ENCODE measurements at regions not wholly inside any gene's neighbourhood (a gene's known extent, or its start where the extent isn't known, plus 50 kb on each side); places are given as distances from the start of the nearest gene placed in this dataset.
A peak's percentile ranks its signal among the peaks of the same experiment; 100 is the strongest.

DNA sequence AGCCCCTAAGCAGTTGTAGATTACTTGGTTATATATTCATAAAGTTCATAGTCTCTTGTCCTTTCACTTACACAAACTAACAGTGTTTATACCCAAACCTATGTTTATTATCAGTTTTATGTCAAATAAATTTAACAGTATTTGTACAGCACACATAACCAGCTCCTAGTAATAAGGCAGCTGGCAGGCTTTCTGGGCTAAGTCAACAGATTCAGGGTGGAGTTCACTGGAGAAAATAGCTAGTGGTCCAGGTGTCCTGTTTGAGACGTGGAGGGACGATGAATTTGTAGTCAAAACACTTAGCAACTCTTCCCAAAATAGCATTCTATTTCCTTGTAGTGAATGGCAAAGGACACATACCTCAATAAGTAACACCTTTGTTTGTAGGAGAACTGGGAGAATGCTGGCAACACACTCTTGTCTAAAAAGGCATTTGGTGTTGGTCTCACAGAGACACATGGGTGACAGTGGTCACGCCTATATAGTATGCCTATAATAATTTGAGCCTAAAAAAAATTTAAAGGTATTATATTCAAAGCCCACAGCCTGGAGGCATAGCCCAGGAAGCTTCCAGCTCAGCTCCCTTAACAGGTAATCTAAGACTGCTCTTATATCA lies 156.4 kb upstream of the CARMIL1 start:
- Histone ChIP-seq H2AFZ (no peak overlapping the region), H3K4me2 (no peak overlapping the region), H3K27ac (no peak overlapping the region), H3K79me2 (ENCODE audit: low read depth) (no peaks in the 10 kb centered on the region), H3K36me3 (ENCODE audit: low read depth) (no peaks in the 10 kb centered on the region), H3F3A (ENCODE audit: insufficient read depth, low read depth) (no peaks in the 10 kb centered on the region), H3K4me3 (no peak overlapping the region), H4K20me1 (ENCODE audit: insufficient read depth) (no peaks in the 10 kb centered on the region), H3K27me3 (ENCODE audit: insufficient read depth, low read depth) (no peaks in the 10 kb centered on the region), H3K9me3 (ENCODE audit: insufficient read depth, low read depth) (no peaks in the 10 kb centered on the region), H3K9me2 (ENCODE audit: insufficient read depth) (no peaks in the 10 kb centered on the region), H3K4me1 (replicated peaks; ENCODE audit: insufficient read depth) (no peaks in the 10 kb centered on the region)
- no peak for DNase-seq
- intact Hi-C loops (cut with micrococcal nuclease; ENCODE audit: unreplicated experiment): no loop called here
- CTCF ChIA-PET: no interaction called here
- no TSS peak for BruUV-seq (replicated peaks)
- POLR2A ChIA-PET (ENCODE audit: unreplicated experiment): no interaction called here
- TF ChIP-seq EZH2 (IDR thresholded peaks at IDR 0.05; ENCODE audit: low read depth) (no peak), CTCF (conservative IDR thresholded peaks at IDR 0.05) (no peak)

DNA sequence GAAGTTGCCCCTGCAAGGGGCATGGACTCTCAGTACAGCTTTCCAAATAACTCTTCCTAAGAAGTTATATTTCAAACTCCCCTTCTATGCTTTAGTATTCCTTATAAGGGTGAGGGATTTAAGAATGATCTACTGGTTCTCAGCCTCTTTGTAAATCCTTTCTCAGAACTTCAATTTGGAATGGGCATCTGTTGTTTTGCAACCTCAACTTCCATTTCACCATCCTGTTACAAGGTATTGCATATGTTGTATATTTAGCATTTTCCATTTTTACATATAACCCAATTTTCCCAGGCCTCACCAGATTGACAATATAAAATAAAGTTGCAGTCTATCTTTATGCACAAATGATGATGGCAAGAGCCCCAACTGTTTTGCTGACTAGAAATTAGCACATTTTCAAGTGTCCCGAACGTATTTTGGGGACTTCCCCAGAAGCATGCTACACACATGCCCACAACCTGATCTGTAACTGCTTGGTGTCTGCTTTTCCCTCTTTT lies 154.9 kb upstream of the CARMIL1 start:
- ChIA-PET CTCF (no interaction called here), POLR2A (ENCODE audit: unreplicated experiment) (no interaction called here)
- Histone ChIP-seq H3K4me3 (no peak overlapping the region), H3K4me2 (no peak overlapping the region), H3K79me2 (ENCODE audit: low read depth) (no peaks in the 10 kb centered on the region), H4K20me1 (ENCODE audit: insufficient read depth) (no peaks in the 10 kb centered on the region), H3K27ac (no peak overlapping the region), H3K9me3 (ENCODE audit: insufficient read depth, low read depth) (no peaks in the 10 kb centered on the region), H3K27me3 (ENCODE audit: insufficient read depth, low read depth) (no peaks in the 10 kb centered on the region), H3K4me1 (replicated peaks; ENCODE audit: insufficient read depth) (no peaks in the 10 kb centered on the region), H3F3A (ENCODE audit: insufficient read depth, low read depth) (no peaks in the 10 kb centered on the region), H3K9me2 (ENCODE audit: insufficient read depth) (no peaks in the 10 kb centered on the region), H3K36me3 (ENCODE audit: low read depth) (no peaks in the 10 kb centered on the region), H2AFZ (no peak overlapping the region)
- BruUV-seq (replicated peaks): no TSS peak
- DNase-seq: no peak
- intact Hi-C loops (cut with micrococcal nuclease; ENCODE audit: unreplicated experiment): no loop called here
- no peak for TF ChIP-seq CTCF (conservative IDR thresholded peaks at IDR 0.05)
- no peak for TF ChIP-seq EZH2 (IDR thresholded peaks at IDR 0.05; ENCODE audit: low read depth)

GRCh38 chr6:25125736-25126135 lies 153.4 kb upstream of the CARMIL1 start:
- BruUV-seq (replicated peaks): no TSS peak
- no peaks in the 10 kb centered on the region for H4K20me1 ChIP-seq (ENCODE audit: insufficient read depth)
- H3K27me3 ChIP-seq (ENCODE audit: insufficient read depth, low read depth): no peaks in the 10 kb centered on the region
- 0 out of 2 replicates have a peak, but pooled peaks cover 3% of the 10 kb centered on the region for H3K4me1 ChIP-seq (replicated peaks; ENCODE audit: insufficient read depth)
- no peaks in the 10 kb centered on the region for H3F3A ChIP-seq (ENCODE audit: insufficient read depth, low read depth)
- H3K79me2 ChIP-seq (ENCODE audit: low read depth): no peaks in the 10 kb centered on the region
- H3K4me2 ChIP-seq: no peak overlapping the region
- no peak overlapping the region for H3K27ac ChIP-seq
- TF ChIP-seq CTCF (conservative IDR thresholded peaks at IDR 0.05) (no peak), EZH2 (IDR thresholded peaks at IDR 0.05; ENCODE audit: low read depth) (no peak)
- intact Hi-C loops (cut with micrococcal nuclease; ENCODE audit: unreplicated experiment): no loop called here
- H3K4me3 ChIP-seq: no peak overlapping the region
- POLR2A ChIA-PET (ENCODE audit: unreplicated experiment): no interaction called here
- CTCF ChIA-PET: no interaction called here
- no peak for DNase-seq
- H2AFZ ChIP-seq: 0 out of 2 replicates have a peak overlapping the region, but pooled peaks have one; percentile 39
- no peaks in the 10 kb centered on the region for H3K36me3 ChIP-seq (ENCODE audit: low read depth)
- H3K9me3 ChIP-seq (ENCODE audit: insufficient read depth, low read depth): no peaks in the 10 kb centered on the region
- H3K9me2 ChIP-seq (ENCODE audit: insufficient read depth): no peaks in the 10 kb centered on the region

All from PC-9 (cell line).